ENCODE measurements at regions not wholly inside any gene's neighbourhood (a gene's known extent, or its start where the extent isn't known, plus 50 kb on each side); places are given as distances from the start of the nearest gene placed in this dataset.

DNA sequence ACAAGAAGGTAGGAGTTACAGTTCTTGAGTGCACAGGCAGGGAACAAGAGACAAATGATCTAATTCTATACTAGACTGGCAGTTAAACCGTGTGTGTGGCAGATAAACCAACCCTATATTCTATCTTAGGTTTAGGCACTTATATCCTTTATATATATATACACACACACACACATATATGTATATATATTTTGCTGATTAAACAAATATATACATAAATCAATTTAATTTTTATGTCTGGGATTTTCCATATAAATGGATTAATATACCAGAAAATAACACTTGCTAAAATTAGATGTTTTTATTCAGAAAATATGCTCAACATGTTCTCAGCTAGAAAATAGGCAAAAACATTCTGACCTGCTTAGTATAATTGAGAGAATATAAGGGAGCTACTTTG, 887.9 kb upstream of the KLHL29 start:
- no peak overlapping the region for H4K8ac ChIP-seq (ENCODE audit: low read depth in 2 of 2, low read length in 2 of 2)
- H3K79me1 ChIP-seq (ENCODE audit: low read depth in 1 of 2, low read length in 2 of 2), result no peaks in the 10 kb centered on the region
- no peaks in the 10 kb centered on the region for H3K36me3 ChIP-seq (ENCODE audit: control insufficient read depth, insufficient read depth, low read length)
- H3K9me3 ChIP-seq (ENCODE audit: control insufficient read depth, insufficient read depth, low read length), result peaks cover 15% of the 10 kb centered on the region
- no peak overlapping the region for H3K56ac ChIP-seq (ENCODE audit: extremely low read depth, insufficient read depth, low read length)
- H2AFZ ChIP-seq (replicated peaks; ENCODE audit: low read length, poor library complexity), result no peak overlapping the region
- H3K4me1 ChIP-seq (ENCODE audit: control insufficient read depth, insufficient read depth, low read length), result no peaks in the 10 kb centered on the region
- no peak overlapping the region for H2BK120ac ChIP-seq (ENCODE audit: low read depth, low read length)
- H2BK5ac ChIP-seq (ENCODE audit: low read depth, low read length, poor library complexity, severe bottlenecking), result no peak overlapping the region
- H3K23ac ChIP-seq (ENCODE audit: low read depth, low read length), result no peak overlapping the region
- TF ChIP-seq RCOR1 (IDR thresholded peaks at IDR 0.05; ENCODE audit: insufficient replicate concordance, low read length) (no peak), MAZ (IDR thresholded peaks at IDR 0.05; ENCODE audit: borderline replicate concordance, low read depth, low read length) (no peak), SMC3 (IDR thresholded peaks at IDR 0.05; ENCODE audit: low read depth, low read length) (no peak), MAFK (IDR thresholded peaks at IDR 0.05; ENCODE audit: low read depth, low read length) (no peak), RFX5 (IDR thresholded peaks at IDR 0.05; ENCODE audit: low read depth, low read length) (no peak), NFE2L2 (IDR thresholded peaks at IDR 0.05; ENCODE audit: low read depth, low read length) (no peak), BHLHE40 (IDR thresholded peaks at IDR 0.05; ENCODE audit: low read depth, low read length) (no peak), FOS (IDR thresholded peaks at IDR 0.05; ENCODE audit: low read depth, low read length) (no peak), POLR2A (IDR thresholded peaks at IDR 0.05; ENCODE audit: low read depth, low read length) (no peak), CHD1 (IDR thresholded peaks at IDR 0.05; ENCODE audit: low read depth, low read length) (no peak), MXI1 (IDR thresholded peaks at IDR 0.05; ENCODE audit: borderline replicate concordance, low read depth, low read length) (no peak), RAD21 (IDR thresholded peaks at IDR 0.05; ENCODE audit: low read length) (no peak)
- TF ChIP-seq, protein P1, sequence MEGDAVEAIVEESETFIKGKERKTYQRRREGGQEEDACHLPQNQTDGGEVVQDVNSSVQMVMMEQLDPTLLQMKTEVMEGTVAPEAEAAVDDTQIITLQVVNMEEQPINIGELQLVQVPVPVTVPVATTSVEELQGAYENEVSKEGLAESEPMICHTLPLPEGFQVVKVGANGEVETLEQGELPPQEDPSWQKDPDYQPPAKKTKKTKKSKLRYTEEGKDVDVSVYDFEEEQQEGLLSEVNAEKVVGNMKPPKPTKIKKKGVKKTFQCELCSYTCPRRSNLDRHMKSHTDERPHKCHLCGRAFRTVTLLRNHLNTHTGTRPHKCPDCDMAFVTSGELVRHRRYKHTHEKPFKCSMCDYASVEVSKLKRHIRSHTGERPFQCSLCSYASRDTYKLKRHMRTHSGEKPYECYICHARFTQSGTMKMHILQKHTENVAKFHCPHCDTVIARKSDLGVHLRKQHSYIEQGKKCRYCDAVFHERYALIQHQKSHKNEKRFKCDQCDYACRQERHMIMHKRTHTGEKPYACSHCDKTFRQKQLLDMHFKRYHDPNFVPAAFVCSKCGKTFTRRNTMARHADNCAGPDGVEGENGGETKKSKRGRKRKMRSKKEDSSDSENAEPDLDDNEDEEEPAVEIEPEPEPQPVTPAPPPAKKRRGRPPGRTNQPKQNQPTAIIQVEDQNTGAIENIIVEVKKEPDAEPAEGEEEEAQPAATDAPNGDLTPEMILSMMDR (conservative IDR thresholded peaks at IDR 0.05; ENCODE audit: low read depth, low read length), result no peak
- no peaks in the 10 kb centered on the region for H3K9me1 ChIP-seq (ENCODE audit: insufficient read depth, low read length)
- intact Hi-C loops (cut with micrococcal nuclease), result no loop called here
- no peak overlapping the region for H3K9ac ChIP-seq (ENCODE audit: low read depth, low read length)
- ChIA-PET POLR2A (ENCODE audit: unreplicated experiment) (no interaction called here), CTCF (no interaction called here)
- in situ Hi-C loops (cut with MboI; ENCODE audit: low sequenced_read_pairs), result no loop called here
- H2AK5ac ChIP-seq (ENCODE audit: low read depth, low read length), result no peak overlapping the region
- dilution Hi-C loops (cut with HindIII; ENCODE audit: low sequenced_read_pairs, unreplicated experiment), result no loop called here
- no peak overlapping the region for H3K4ac ChIP-seq (ENCODE audit: low read depth, low read length)
- H4K5ac ChIP-seq (ENCODE audit: low read depth, low read length), result no peak overlapping the region
- no peak overlapping the region for H4K91ac ChIP-seq (ENCODE audit: insufficient read depth, low read depth, low read length)
- H2AK9ac ChIP-seq (replicated peaks; ENCODE audit: low read depth, low read length, poor library complexity), result no peak overlapping the region
- H3K4me2 ChIP-seq (ENCODE audit: low read depth, low read length), result no peak overlapping the region
- no TSS peak for BruUV-seq (replicated peaks)
- H3K14ac ChIP-seq (replicated peaks; ENCODE audit: low read depth, low read length), result no peak overlapping the region
- H2BK20ac ChIP-seq (ENCODE audit: low read depth, low read length), result no peak overlapping the region
- H2BK15ac ChIP-seq (ENCODE audit: low read depth, low read length), result no peak overlapping the region
- H3K4me3 ChIP-seq (ENCODE audit: insufficient read depth, low read depth, low read length), result no peak overlapping the region
- H4K20me1 ChIP-seq (ENCODE audit: insufficient read depth, low read length), result no peaks in the 10 kb centered on the region
- no peaks in the 10 kb centered on the region for H3K27me3 ChIP-seq (ENCODE audit: control insufficient read depth, insufficient read depth, low read length)
- H3K18ac ChIP-seq (ENCODE audit: low read depth, low read length), result no peak overlapping the region
- no peak for ATAC-seq (ENCODE audit: low read depth)
- no CpG with 5 or more reads among the region's 1 CpG for WGBS, 2 experiments (ENCODE audit: extremely low coverage in 2 of 2, insufficient read length in 1 of 2)
- DNase-seq, result no peak
- no peak overlapping the region for H3K27ac ChIP-seq (ENCODE audit: insufficient read depth, low read length)

Measured in IMR-90 (cell line).